ENCODE measurements at regions not wholly inside any gene's neighbourhood (a gene's known extent, or its start where the extent isn't known, plus 50 kb on each side); places are given as distances from the start of the nearest gene placed in this dataset.
"Not testable (repeated sequence)": the region's sequence is repeated elsewhere in the genome, so short reads cannot be mapped to it uniquely, and the experiment has no call there.

DNA sequence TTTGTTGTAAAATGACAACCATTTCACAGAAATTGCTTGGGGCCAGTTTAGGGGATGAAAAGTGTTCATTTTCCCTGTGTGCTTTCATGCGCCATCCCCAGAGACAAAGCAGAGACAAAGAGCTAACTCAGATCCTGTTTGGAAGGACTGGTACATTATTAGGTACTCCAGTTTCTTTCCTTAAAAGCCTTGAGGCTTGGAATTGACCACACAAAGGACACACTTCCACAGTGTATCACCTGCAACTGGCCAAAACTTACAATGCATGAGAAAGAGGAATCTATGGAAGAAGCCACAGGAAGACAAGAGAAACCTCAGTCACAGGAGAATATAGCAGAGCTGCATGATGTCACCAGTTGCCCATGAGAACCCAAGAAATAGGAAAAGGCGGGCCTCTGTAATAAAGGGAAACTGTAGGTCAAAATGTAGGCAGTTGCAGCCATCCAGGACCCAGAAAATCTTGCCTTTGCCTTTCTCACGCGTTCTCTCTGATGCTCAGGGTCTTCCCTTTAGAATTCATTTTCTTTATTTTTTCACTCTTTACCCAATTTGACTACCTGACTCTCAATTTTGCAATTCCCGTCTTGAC, 339.0 kb downstream of the RMST start:
- no peak for DNase-seq

DNA sequence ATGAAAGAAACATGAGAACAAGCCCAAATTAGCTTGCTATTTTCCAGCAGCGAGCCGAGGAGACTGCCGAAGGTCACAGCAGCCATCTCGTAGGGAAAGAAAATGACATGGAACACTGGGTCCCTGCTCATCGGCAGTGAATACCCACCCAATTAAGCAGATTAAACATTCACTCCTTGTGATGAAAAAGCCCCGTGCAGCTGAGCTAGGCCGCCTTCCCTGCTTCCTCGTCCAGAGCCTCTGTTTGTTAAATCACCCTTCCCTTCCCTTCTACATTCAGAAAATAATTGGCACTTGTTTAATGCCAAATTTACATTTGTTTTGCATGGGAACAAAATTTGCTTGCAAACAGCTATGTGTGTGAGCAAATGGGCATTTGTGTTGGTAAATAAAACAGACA, 342.5 kb downstream of the RMST start:
- no peak for DNase-seq

DNA sequence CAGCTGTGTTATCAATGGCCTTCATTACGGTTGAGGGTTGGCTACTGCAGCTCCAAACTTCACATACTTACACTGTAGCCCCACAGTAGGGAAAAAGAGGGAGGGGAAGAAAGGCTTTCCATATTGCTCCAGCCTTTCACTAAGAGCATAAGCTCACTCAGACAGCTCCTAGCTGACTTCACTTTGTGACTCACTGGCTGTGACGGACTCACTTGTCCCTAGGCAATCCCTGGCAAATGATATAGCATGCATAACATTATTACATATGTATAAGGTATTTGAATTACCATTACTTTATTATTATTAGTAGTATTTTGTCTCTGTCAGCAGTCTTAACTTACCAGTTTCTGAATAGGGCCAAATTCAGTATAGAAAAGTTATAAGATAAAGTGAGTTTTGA, 350.7 kb downstream of the RMST start:
- no peak for DNase-seq

DNA sequence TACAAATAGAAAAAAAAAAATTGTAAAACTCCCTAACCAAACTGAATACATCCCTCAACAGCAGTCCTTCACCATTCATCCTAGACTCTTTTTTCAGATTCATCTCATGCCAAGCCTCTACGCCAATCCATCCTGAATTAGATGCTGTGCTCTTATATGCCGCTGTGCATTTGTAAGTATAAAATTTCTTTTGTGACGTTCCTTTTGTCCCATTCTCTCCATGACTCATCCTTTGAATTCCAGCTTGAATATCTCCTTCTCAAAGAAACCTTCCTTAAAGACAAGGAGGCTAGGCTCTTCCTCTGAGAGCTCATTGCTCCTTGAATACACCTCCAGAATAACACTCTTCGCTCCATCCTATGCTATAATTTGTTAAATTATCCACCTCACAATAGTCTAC, 359.2 kb downstream of the RMST start:
- DNase-seq, result no peak

DNA sequence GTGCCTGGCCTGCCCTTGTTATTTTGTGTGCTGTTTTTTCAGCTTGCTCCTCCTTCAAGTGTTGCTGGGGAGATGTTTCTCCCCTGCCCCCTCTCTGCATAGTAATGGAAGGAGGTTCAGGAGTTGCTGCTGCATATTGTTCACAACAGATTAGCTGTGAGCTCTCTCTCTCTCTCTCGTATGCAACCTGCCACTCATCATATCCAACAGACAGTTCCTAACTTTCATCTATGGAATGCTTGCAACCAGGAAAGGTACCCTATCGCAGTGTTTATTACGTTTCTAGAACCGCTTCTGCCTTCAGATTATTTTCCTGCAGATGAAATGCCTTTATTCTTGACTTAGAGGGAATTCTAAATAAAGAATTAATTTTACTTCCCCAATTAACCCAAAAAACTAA, 372.9 kb downstream of the RMST start:
- DNase-seq, result no peak

DNA sequence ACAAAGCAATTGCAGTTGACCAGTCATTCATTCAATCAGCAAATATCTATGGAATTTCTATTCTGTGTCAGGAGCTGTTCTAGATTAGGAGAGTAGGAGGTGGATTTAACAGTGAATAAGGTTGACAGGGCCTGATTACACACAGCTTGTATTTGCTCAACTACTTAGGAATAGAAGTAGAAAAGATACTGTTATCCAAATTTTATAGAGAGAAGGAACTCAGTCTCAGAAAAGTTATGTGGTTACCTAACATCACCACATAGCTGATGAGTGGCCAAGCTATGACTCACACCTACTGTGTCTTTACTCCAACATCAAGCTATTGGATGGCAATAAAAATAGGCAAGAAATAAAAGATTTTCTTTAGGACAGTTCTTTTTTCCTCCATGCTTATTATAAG, 374.8 kb downstream of the RMST start:
- no peak for DNase-seq

DNA sequence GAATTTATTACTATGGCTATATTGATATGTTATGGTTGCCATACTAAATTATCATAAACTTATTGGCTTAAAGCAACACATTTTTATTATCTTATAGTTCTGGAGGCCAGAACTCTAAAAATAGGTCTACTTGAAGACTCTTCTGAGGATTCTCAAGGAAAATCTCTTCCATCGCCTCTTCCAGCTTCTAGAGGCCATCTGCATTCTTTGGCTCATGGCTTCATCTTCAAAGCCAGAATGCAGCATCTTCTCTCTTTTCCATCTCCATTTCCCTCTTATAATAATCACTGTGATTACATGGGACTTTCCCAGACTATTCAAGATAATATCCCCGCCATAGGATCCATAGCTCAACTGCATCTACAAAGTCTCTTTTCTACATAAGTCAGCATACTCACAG, 385.4 kb downstream of the RMST start:
- no peak for DNase-seq

DNA sequence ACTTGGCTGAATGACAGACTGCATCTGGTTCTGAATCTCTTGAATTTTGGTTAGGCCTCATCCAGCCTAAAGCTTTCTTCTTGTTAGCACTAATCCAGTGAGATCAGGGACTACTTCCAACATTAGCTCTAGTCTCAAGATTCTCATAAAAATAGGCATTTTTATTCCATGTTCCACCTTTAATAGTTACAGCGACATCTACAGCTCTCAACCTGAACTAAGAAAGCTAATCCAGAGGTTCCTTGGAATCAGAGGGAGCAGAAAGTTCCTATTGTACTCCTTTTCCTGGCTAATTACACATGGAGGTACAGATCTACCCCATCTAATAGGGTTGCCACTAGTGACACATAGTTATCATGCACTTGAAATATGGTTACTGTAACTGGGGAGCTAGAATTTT, 391.9 kb downstream of the RMST start:
- DNase-seq, result no peak

DNA sequence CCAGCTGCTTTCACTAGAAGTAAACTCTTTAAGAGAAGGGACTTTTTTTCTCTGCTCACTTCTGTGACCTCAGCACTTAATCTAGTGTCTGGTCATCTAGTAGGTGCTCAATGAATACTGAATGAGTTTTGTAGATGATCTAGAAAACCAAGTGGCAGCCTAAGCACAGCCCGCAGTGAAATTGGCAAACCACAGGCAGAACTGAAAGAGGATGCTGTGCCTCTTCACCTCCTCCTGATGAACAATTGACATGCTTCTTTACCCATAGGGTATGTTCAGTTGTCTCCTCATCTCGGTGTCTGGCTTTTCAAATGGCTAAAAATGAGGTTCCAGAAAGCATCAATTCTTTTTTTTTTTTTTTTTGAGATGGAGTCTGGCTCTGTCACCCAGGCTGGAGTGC, 399.5 kb downstream of the RMST start:
- DNase-seq, result no peak

DNA sequence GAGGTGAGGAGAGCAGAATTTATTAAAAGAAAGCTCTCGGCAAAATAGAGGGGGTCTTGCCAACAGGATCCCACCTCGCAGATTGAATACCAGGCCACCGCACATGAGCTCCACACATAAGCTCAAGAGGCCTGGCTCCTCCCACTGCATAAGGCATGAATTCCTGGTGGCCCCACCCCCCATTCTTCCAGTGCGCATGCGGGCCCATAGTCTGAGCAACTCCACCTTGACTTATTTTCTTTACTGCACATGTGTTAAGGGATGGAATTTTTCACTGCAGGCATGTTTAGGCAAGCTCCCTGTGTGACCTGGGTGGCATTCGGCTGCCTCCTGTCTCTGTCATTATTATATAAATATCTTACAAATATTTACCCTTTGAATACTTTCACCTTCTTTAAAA, 412.5 kb downstream of the RMST start:
- DNase-seq, result no peak

DNA sequence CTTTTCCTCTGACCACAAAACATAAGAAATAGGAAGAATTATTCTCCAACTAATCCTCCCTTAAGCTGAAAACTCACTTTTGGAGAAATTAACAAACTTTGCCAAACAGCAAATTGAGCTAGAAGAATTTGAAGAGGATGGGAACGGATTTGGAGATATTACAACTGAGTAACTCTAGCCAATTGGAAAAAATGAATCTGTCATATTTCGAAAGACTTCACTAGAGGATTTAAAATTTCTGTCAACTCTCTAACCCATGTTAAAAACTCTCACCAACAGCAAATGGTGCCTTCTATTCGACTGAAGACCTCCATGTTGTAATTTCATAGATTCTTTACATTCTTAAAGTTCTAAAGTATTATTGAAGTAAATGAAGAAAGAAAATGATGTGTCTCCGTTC, 414.2 kb downstream of the RMST start:
- no peak for DNase-seq

DNA sequence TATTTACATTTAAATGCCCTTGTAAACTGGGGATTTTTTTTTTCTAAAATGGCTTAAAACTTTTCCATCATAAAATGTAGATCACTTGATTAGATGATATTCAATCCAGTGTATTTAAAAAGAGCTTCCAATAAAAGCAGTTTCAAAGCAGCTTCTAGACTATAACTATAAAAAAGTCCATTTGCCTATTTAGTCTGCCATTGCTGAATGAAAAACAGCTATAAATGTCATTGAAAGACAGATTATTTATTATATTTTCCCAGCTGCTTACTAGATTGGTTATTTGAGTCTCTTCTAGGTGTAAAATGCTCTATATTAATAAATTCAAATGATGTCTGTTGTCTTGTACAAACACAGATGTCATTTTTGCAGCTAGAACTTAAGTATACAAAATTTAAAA, 414.8 kb downstream of the RMST start:
- no peak for DNase-seq

DNA sequence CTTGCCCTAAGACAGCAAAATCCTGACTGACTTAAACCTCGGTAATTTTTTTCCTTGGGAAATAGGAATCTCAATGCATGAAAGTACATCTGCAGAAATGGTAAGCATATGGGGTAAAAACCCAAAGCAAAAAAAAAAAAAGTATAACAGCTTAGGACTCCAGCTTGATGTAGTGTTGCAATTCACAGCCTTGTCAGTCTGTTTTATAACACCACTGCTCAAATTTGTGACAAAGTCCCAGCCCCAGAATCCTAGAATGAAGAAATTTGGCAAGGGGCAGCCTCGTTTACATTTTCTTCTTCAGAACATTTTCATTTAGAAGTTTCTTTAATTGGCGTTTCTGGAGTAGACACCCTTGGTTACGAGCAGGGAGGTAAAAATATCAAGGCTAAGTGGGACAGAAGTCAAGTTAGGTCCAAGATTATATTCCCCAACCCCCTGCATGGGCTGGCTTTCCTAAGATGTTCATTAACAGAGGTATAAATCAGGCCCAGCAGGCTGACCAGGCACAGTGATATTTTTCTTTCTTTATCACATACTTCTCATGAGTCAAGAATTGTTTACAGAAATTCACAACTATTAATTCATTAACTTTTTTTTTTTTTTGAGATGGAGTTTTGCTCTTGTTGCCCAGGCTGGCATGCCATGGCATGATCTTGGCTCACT, 424.0 kb downstream of the RMST start:
- no peak for DNase-seq

DNA sequence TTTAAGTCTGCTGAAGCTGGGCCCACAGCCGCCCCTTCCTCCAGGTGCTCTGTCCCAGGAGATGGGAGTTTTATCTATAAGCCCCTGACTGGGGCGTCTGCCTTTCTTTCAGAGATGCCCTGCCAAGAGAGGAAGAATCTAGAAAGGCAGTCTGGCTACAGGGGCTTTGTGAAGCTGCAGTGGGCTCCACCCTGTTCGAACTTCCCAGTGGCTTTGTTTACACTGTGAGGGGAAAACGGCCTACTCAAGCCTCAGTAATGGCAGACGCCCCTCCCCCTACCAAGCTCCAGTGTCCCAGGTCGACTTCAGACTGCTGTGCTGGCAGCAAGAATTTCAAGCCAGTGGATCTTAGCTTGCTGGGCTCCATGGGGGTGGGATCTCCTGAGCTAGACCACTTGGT, 435.3 kb downstream of the RMST start:
- not testable (repeated sequence) for DNase-seq

DNA sequence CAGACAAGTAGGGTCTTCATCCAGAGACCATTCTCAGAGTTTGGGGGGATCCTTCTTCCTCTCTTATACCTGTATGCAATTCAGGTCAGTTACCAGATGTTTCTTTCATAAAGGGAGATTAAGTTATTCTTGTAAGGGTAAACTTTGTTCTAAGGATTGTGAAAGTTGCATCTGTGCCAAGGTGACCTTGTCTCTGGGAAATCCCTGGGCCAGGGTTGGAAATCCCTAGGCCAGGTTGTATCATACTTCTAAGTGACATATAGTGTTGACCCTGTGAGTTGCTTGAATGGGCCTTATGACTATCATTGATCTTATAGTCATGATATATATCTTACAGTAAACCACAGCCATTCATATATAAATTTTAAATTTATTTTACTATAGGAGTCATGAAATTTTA, 436.9 kb downstream of the RMST start:
- no peak for DNase-seq

DNA sequence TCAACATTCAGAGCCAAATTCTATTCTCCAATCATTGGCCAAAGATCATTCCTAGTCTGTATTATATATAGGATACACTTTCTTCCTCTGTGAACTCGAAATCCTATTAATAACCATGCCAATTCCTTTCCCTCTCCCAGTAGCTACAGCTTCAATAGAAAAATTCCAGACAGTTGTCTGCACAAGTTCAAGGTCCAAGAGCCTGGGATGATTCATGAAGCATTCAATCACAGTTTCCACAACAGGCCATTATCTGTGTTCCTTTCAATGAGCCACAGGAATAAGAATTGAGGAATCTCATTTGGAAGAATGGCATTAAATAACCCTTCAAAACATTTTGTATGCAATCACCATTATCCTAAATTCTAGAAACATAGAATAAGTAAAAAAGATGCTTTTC, 437.4 kb downstream of the RMST start:
- no peak for DNase-seq

DNA sequence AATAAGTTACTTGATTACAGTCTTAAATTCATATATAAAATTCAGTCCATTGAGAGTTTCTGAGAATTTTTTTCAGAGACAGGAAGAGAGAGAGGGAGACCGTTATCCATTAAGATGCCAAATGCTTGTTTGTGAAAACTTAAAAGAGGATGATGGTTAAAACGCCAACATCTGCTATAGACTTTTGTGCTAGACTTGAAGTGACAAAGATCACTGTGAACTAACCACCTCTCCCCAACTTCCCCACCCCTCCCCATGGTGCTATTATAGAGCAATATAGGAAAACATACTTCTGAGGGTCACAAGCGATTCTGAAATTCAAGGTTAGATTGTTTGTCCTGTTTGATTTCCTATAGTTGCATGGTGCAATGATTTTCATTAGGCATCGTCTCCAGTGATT, 440.8 kb downstream of the RMST start:
- DNase-seq, result no peak

DNA sequence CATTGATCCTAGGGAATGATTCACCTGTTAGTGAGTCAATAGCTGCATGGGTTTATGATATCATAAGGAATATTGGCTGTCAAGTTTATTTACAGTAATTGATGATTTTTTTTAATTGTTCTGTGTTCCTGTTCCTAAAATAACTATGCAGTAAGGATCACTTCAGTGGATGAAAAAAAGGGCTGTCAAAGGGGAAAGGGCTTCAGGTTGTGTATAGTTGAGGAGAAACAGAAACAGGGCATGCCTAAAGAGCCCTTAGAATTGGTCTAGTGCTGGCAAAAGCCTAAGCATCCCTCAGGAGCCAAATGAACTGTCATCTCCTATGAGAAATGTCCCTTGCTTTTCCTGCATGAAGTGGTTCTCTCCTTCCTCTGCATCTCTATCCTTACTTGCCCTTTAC, 444.9 kb downstream of the RMST start:
- no peak for DNase-seq

DNA sequence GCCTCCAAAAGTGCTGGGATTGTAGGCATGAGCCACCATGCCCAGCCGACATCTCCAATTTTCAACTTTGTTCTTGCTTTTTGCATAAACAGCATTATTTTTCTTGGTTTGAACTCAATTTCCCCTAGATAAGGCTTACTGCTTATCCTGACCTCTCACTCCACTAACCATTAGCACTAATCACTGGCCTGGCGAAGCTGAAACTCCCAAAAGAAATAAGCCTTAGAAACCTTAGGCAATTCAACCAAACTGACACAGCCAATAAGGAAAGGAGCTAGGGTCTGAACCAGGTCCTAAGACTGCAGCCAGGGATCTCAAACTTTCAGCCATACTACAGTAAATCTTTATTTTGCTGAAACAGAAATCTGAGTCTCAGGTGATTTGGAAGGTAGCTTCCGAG, 448.0 kb downstream of the RMST start:
- no peak for DNase-seq

DNA sequence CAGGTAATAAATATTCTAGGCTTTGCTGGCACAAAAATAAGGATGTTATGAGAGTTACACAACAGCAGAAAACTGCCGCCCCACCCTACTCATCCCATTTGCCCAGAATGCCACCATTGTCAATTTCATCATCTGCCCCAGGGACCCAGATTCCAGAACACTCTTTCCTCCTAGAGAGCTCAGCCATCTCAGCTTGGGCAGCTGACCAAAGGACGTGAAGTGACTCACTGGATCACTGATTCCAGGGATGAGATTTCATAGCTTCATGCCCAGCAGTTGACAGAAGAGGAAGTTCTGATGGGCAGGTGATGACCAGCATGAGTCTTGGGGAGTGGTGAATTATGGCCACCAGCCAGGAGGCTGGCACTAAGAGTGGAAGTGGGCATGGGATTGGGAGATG, 450.3 kb downstream of the RMST start:
- DNase-seq, result no peak

DNA sequence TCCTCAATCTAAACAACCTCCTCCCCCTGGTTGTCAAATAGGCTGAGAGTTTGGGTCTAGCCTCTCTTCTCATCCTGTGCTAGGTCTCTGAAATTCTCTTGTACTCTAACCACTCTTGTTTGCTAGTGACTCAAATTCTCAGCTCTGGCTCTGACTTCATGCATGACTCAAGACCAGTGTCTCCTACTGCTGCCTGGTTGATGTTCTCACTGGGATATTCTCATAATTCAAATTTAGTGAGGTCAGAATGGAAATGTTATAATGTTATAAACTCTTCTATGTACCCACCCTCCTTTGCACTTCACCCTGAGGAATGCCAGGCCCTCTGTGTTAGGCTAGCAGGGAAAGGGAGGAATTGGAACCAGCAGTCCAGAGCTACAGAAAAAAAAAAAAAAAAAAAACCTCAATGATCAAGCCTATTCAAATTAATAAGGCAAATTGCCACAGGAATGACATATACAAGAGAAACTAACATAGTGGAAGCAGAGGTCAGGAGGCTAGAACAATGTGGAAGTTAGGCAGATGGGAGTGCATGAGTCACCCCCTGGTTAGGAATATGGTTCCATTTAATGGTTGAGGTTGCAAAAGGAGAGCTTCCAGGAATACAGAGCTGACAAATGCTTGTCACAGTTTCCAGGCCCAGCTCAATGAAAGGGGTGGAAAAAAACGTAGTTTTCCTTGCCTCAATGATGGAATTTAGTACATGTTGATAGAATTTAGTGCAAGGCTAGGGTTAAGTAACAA, 459.5 kb downstream of the RMST start:
- no peak for DNase-seq

DNA sequence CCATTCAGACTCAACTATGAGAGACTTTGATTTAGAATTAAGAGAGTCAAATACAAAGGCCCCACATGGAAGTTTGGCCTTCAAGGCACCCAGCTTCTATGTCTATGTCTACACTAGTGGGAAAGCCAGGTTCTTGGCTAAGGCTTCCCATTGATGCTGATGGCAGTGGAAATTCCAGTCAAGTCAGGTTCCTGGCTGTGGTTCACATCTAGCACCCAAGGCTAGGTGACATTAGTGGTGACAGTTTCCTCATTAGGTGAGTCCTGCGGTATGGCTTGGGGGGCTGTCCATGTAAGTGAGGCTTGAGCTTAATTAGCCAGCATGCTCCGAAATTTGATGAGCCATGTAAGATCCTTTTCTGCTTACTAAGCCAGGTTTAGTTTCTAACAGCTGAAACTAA, 460.9 kb downstream of the RMST start:
- DNase-seq, result no peak

DNA sequence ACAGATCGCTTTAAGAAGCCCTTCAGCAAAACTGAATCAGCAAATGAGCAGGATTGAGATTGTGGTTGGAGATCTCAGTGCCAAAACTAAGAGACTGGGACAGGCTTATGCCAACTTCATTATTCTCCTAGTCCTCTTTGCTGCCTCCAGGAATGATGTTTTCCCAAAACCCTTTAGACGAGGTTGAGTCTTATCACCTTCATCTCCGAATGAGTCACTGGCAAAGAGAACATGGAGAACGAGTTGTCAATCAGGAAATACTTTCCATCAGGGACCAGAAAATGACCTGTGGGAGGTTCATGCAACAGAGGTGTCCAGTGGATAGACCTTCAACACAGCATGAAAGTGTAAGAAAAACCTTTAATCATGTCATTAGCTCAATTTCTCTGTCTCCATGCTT, 461.5 kb downstream of the RMST start:
- no peak for DNase-seq

DNA sequence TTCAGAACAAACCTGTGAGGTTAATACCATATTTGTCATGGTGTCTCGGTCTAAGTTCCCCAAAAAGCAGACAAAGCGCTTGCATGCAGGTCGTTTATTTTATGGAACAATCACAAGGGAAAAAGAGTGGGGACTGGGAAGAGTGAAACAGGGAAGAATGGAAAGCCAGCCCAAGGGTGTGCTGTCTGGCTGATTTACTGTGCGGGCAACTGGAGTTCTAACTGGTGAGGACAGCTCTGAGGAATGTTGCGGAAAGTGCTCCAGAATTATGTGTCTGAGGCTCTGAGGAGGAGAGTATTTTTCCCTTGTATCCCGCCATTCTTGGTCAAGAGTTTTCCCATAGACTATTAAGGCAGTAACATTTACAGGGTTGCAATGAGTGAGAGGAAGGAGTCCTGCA, 465.4 kb downstream of the RMST start:
- no peak for DNase-seq

DNA sequence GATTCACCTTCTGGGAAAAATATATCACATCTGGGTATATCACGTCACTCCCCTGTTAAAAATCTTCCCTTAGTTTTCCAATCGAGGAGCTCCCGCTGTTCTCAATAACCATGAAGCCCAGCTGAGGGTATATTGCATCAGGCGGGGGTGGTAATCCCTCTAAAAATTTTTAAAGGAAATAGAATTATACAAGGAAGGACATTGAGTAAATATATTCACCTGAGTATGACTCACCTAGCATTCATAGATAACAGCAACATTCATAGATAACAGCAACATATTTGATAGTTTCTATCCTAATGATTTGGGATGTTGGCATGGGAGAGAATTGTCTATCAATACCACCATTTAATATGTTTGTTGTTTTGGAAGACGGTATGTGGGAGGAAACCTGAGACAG, 473.6 kb downstream of the RMST start:
- DNase-seq, result no peak

All from activated naive CD4-positive, alpha-beta T cell treated with anti-CD3 and anti-CD28 coated beads, Interleukin-2, amount 50 U/mL, for 16 hours (primary cell).